ENCODE measurements at regions not wholly inside any gene's neighbourhood (a gene's known extent, or its start where the extent isn't known, plus 50 kb on each side); places are given as distances from the start of the nearest gene placed in this dataset.

DNA sequence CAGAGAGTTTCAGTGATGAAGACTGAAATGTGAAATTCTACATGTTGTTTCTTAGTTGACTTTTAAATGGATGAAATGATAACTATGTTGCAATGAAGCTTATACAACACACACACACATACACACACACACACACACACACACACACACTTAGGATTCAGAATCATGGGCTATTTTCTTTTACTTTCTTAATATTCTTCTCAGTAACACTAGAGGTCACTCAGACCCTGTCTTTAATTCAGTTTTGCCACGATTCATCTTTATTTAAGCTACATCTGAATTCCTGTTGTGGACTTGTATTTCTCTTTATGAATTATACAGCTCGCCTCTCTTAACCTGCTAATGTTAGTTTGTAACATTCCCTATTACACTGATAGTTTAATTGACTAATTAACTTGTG, 109.6 kb upstream of the GOT2 start:
- ChIA-PET CTCF (interaction anchor here (0.6 to 1.0 kb wide), 5 partner anchors 12 to 1877 kb away, joined by 3 to 7 read pairs (median 6); partner anchors contain the start of gene GINS3), POLR2A (ENCODE audit: unreplicated experiment) (no interaction called here)
- DNase-seq, result no peak
- Histone ChIP-seq H3F3A (ENCODE audit: insufficient read depth, low read depth) (no peaks in the 10 kb centered on the region), H3K4me3 (no peak overlapping the region), H2AFZ (no peak overlapping the region), H4K20me1 (ENCODE audit: insufficient read depth) (no peaks in the 10 kb centered on the region), H3K9me3 (ENCODE audit: insufficient read depth, low read depth) (no peaks in the 10 kb centered on the region), H3K27me3 (ENCODE audit: insufficient read depth, low read depth) (peaks cover 5% of the 10 kb centered on the region; the same call in 1 of the 2 replicates), H3K4me1 (replicated peaks; ENCODE audit: insufficient read depth) (no peaks in the 10 kb centered on the region), H3K27ac (no peak overlapping the region), H3K4me2 (no peak overlapping the region), H3K79me2 (ENCODE audit: low read depth) (no peaks in the 10 kb centered on the region), H3K9me2 (ENCODE audit: insufficient read depth) (no peaks in the 10 kb centered on the region), H3K36me3 (ENCODE audit: low read depth) (no peaks in the 10 kb centered on the region)
- intact Hi-C loops (cut with micrococcal nuclease; ENCODE audit: unreplicated experiment), result no loop called here
- BruUV-seq (replicated peaks), result no TSS peak
- TF ChIP-seq, protein P1, sequence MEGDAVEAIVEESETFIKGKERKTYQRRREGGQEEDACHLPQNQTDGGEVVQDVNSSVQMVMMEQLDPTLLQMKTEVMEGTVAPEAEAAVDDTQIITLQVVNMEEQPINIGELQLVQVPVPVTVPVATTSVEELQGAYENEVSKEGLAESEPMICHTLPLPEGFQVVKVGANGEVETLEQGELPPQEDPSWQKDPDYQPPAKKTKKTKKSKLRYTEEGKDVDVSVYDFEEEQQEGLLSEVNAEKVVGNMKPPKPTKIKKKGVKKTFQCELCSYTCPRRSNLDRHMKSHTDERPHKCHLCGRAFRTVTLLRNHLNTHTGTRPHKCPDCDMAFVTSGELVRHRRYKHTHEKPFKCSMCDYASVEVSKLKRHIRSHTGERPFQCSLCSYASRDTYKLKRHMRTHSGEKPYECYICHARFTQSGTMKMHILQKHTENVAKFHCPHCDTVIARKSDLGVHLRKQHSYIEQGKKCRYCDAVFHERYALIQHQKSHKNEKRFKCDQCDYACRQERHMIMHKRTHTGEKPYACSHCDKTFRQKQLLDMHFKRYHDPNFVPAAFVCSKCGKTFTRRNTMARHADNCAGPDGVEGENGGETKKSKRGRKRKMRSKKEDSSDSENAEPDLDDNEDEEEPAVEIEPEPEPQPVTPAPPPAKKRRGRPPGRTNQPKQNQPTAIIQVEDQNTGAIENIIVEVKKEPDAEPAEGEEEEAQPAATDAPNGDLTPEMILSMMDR (conservative IDR thresholded peaks at IDR 0.05), result peak; percentile 42
- no peak for TF ChIP-seq EZH2 (IDR thresholded peaks at IDR 0.05; ENCODE audit: low read depth)

DNA sequence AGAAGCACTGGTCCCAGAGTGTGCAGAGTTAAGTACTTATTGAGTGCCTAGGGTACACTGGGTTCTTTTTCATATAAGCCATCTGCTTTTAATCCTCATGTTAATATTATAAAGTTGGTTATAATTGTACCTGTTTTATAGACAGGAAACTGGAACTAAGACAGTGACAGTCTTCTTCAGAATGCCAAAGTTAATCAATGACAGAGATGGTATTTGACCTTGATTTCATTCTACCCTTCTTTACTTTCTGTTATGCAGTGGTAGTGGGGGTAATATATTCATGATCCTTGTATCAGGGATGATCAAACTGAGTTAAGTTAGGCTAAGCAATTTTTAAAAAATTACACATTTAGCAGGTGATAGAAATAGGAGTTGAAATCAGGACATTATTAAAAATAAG, 108.6 kb upstream of the GOT2 start:
- Histone ChIP-seq H4K20me1 (ENCODE audit: insufficient read depth) (no peaks in the 10 kb centered on the region), H3K36me3 (ENCODE audit: low read depth) (no peaks in the 10 kb centered on the region), H2AFZ (no peak overlapping the region), H3K4me1 (replicated peaks; ENCODE audit: insufficient read depth) (no peaks in the 10 kb centered on the region), H3K27ac (no peak overlapping the region), H3F3A (ENCODE audit: insufficient read depth, low read depth) (no peaks in the 10 kb centered on the region), H3K9me2 (ENCODE audit: insufficient read depth) (no peaks in the 10 kb centered on the region), H3K4me2 (no peak overlapping the region), H3K4me3 (no peak overlapping the region), H3K27me3 (ENCODE audit: insufficient read depth, low read depth) (peaks cover 12% of the 10 kb centered on the region; the same call in 1 of the 2 replicates), H3K79me2 (ENCODE audit: low read depth) (no peaks in the 10 kb centered on the region), H3K9me3 (ENCODE audit: insufficient read depth, low read depth) (no peaks in the 10 kb centered on the region)
- ChIA-PET POLR2A (ENCODE audit: unreplicated experiment) (no interaction called here), CTCF (no interaction called here)
- DNase-seq, result no peak
- intact Hi-C loops (cut with micrococcal nuclease; ENCODE audit: unreplicated experiment), result no loop called here
- BruUV-seq (replicated peaks), result no TSS peak
- TF ChIP-seq, protein P1 (conservative IDR thresholded peaks at IDR 0.05), result no peak
- no peak for TF ChIP-seq EZH2 (IDR thresholded peaks at IDR 0.05; ENCODE audit: low read depth)

DNA sequence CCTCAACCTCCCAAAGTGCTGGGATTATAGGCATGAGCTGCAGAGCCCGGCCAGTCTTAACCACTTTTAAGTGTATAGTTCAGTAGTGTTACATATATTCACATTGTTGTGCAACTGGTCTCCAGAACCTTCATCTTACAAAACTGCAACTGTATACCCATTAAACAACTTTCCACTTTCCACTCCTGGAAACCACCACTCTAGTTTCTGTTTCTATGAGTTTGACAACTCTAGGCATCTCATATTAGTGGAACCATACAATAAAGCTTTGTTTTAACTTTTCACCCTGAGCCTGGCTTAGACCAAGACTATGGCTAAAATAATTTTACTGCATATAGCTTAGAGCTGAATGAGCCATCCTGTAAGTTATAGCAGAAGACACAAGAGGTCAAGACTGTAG, 108.0 kb upstream of the GOT2 start:
- no peak overlapping the region for H3K4me2 ChIP-seq
- H3K9me3 ChIP-seq (ENCODE audit: insufficient read depth, low read depth), result no peaks in the 10 kb centered on the region
- H3K27me3 ChIP-seq (ENCODE audit: insufficient read depth, low read depth), result peaks cover 9% of the 10 kb centered on the region; the same call in 1 of the 2 replicates
- intact Hi-C loops (cut with micrococcal nuclease; ENCODE audit: unreplicated experiment), result no loop called here
- no peak for TF ChIP-seq EZH2 (IDR thresholded peaks at IDR 0.05; ENCODE audit: low read depth)
- TF ChIP-seq, protein P1 (conservative IDR thresholded peaks at IDR 0.05), result no peak
- H4K20me1 ChIP-seq (ENCODE audit: insufficient read depth), result no peaks in the 10 kb centered on the region
- POLR2A ChIA-PET (ENCODE audit: unreplicated experiment), result no interaction called here
- H3K9me2 ChIP-seq (ENCODE audit: insufficient read depth), result no peaks in the 10 kb centered on the region
- no TSS peak for BruUV-seq (replicated peaks)
- H3K27ac ChIP-seq, result no peak overlapping the region
- CTCF ChIA-PET, result no interaction called here
- H3K79me2 ChIP-seq (ENCODE audit: low read depth), result no peaks in the 10 kb centered on the region
- DNase-seq, result no peak
- no peaks in the 10 kb centered on the region for H3K36me3 ChIP-seq (ENCODE audit: low read depth)
- H3F3A ChIP-seq (ENCODE audit: insufficient read depth, low read depth), result no peaks in the 10 kb centered on the region
- no peak overlapping the region for H3K4me3 ChIP-seq
- no peaks in the 10 kb centered on the region for H3K4me1 ChIP-seq (replicated peaks; ENCODE audit: insufficient read depth)
- H2AFZ ChIP-seq, result no peak overlapping the region

All from PC-9 (cell line).